ENCODE measurements at regions not wholly inside any gene's neighbourhood (a gene's known extent, or its start where the extent isn't known, plus 50 kb on each side); places are given as distances from the start of the nearest gene placed in this dataset.

GRCh38 chr15:75145027-75145841 lies 56.4 kb upstream of the C15orf39 start (continued):
- TF ChIP-seq ZSCAN5A (CRISPR knock-in tag; IDR thresholded peaks at IDR 0.05; ENCODE audit: borderline replicate concordance) (no peak), GABPA (IDR thresholded peaks at IDR 0.05; ENCODE audit: low read depth, low read length) (no peak), GABPA (CRISPR knock-in tag; IDR thresholded peaks at IDR 0.05; ENCODE audit: low read depth) (0 out of 2 replicates have a peak, but pooled peaks have one; percentile 13), ZNF709 (CRISPR knock-in tag; IDR thresholded peaks at IDR 0.05) (no peak), NRL (CRISPR knock-in tag; IDR thresholded peaks at IDR 0.05; ENCODE audit: borderline replicate concordance) (peak; percentile 23; the same call in 1 of the 2 replicates), ZNF33A (CRISPR knock-in tag; IDR thresholded peaks at IDR 0.05; ENCODE audit: borderline replicate concordance) (no peak), ETV6 (CRISPR knock-in tag; conservative IDR thresholded peaks at IDR 0.05) (no peak), RERE (CRISPR knock-in tag; IDR thresholded peaks at IDR 0.05; ENCODE audit: low read depth) (no peak), ZC3H4 (CRISPR knock-in tag; IDR thresholded peaks at IDR 0.05; ENCODE audit: borderline replicate concordance) (no peak), ZNF207 (IDR thresholded peaks at IDR 0.05; ENCODE audit: borderline replicate concordance) (no peak), ATF1 (CRISPR knock-in tag; IDR thresholded peaks at IDR 0.05) (no peak), ZNF737 (CRISPR knock-in tag; IDR thresholded peaks at IDR 0.05; ENCODE audit: borderline replicate concordance) (no peak), MXI1 (IDR thresholded peaks at IDR 0.05; ENCODE audit: borderline replicate concordance, low read depth, low read length) (no peak), PCBP2 (optimal IDR thresholded peaks at IDR 0.05; ENCODE audit: low read depth, low read length, poor library complexity, severe bottlenecking) (no peak), HNF4A (CRISPR knock-in tag; IDR thresholded peaks at IDR 0.05) (peak; percentile 26), ZNF572 (CRISPR knock-in tag; IDR thresholded peaks at IDR 0.05) (no peak), TP53 (CRISPR knock-in tag; conservative IDR thresholded peaks at IDR 0.05) (no peak), NCOA5 (CRISPR knock-in tag; IDR thresholded peaks at IDR 0.05) (no peak), ZNF816 (CRISPR knock-in tag; IDR thresholded peaks at IDR 0.05; ENCODE audit: borderline replicate concordance) (no peak), ZNF143 (CRISPR knock-in tag; IDR thresholded peaks at IDR 0.05) (peak; percentile 1; the same call in 1 of the 2 replicates), IRF1 (CRISPR knock-in tag; IDR thresholded peaks at IDR 0.05; ENCODE audit: low read depth) (no peak), LCORL (IDR thresholded peaks at IDR 0.05) (no peak), LCORL (CRISPR knock-in tag; IDR thresholded peaks at IDR 0.05) (peak; percentile 89)

Measured in HepG2 (cell line).